K562 (cell line): ENCODE measurements at regions not wholly inside any gene's neighbourhood (a gene's known extent, or its start where the extent isn't known, plus 50 kb on each side); places are given as distances from the start of the nearest gene placed in this dataset.

ENCODE experiments used
- CEBPB ChIP-seq: fragments of 450-650 bp; IDR thresholded peaks from 2 replicates; pipeline ENCODE4 v1.6.1; 2016; ENCODE audit warnings: missing genetic modification characterization, missing compliant biosample characterization
- GTF3C2 ChIP-seq: IDR thresholded peaks from 3 replicates; pipeline ENCODE4 v1.6.1; 2011; ENCODE audit warnings: borderline replicate concordance, mild to moderate bottlenecking, moderate library complexity; ENCODE audit not compliant: insufficient read length; ENCODE audit errors: extremely low read depth
- HDAC3 ChIP-seq: fragments of 450-650 bp; IDR thresholded peaks from 2 replicates; pipeline ENCODE4 v1.6.1; 2018; ENCODE audit warnings: borderline replicate concordance, mild to moderate bottlenecking, moderate library complexity; ENCODE audit not compliant: partially characterized antibody
- HMG20B ChIP-seq: fragments of 250-450 bp; sonication (Bioruptor Pico); IDR thresholded peaks from 2 replicates; pipeline ENCODE4 v1.5.0; 2021; ENCODE audit warnings: mild to moderate bottlenecking
- ILK ChIP-seq: fragments of 450-650 bp; IDR thresholded peaks from 2 replicates; pipeline ENCODE4 v1.6.1; 2016; ENCODE audit warnings: missing genetic modification characterization, low read depth, mild to moderate bottlenecking, missing compliant biosample characterization, moderate library complexity, borderline replicate concordance
- KLF1 ChIP-seq: fragments of 450-650 bp; IDR thresholded peaks from 2 replicates; pipeline ENCODE4 v1.6.1; 2016; ENCODE audit warnings: missing genetic modification characterization, missing compliant biosample characterization
- MCM2 ChIP-seq: fragments of 450-650 bp; IDR thresholded peaks from 2 replicates; pipeline ENCODE4 v1.6.1; 2017; ENCODE audit warnings: low read depth, mild to moderate bottlenecking
- NFXL1 ChIP-seq: fragments of 450-650 bp; formaldehyde crosslinking; IDR thresholded peaks from 2 replicates; pipeline ENCODE4 v1.4.0; 2021; ENCODE audit warnings: mild to moderate bottlenecking
- PHTF2 ChIP-seq: fragments of 250-450 bp; sonication (Bioruptor Pico); IDR thresholded peaks from 2 replicates; pipeline ENCODE4 v1.5.0; 2021; ENCODE audit warnings: mild to moderate bottlenecking
- RB1 ChIP-seq: fragments of 450-650 bp; IDR thresholded peaks from 2 replicates; pipeline ENCODE4 v1.6.1; 2017; ENCODE audit warnings: low read depth, mild to moderate bottlenecking
- RBM15 ChIP-seq: fragments of 200-400 bp; formaldehyde crosslinking; IDR thresholded peaks from 2 replicates; pipeline ENCODE4 v1.6.1; 2018; ENCODE audit warnings: mild to moderate bottlenecking, low read length, moderate library complexity; ENCODE audit not compliant: insufficient read depth
- SUPT5H ChIP-seq: fragments of 450-650 bp; IDR thresholded peaks from 2 replicates; pipeline ENCODE4 v1.6.1; 2016
- ZNF354B ChIP-seq: fragments of 250-450 bp; sonication (Bioruptor Pico); IDR thresholded peaks from 2 replicates; pipeline ENCODE4 v1.4.0; 2020
- ZNF583 ChIP-seq: fragments of 250-450 bp; sonication (Bioruptor Pico); IDR thresholded peaks from 2 replicates; pipeline ENCODE4 v1.4.0; 2020
- ZNF592 ChIP-seq: fragments of 450-650 bp; IDR thresholded peaks from 2 replicates; pipeline ENCODE4 v1.6.1; 2017; ENCODE audit warnings: antibody characterized with exemption, mild to moderate bottlenecking
- TF ChIP-seq, protein P1 (sequence below): sonication (generic); IDR thresholded peaks from 2 replicates; pipeline ENCODE4 v1.6.1; 2016
- TF ChIP-seq, protein P2 (sequence below), 2 experiments: fragments of 450-650 bp; conservative IDR thresholded peaks; 2 replicates each; pipeline ENCODE4 v1.6.1; 2017; ENCODE audit warnings: mild to moderate bottlenecking in 2 of 2, moderate library complexity in 2 of 2
- TF ChIP-seq, protein P3 (sequence below), 2 experiments: fragments of 450-650 bp; IDR thresholded peaks; 2 replicates each; pipeline ENCODE4 v1.6.1; 2016

DNA sequence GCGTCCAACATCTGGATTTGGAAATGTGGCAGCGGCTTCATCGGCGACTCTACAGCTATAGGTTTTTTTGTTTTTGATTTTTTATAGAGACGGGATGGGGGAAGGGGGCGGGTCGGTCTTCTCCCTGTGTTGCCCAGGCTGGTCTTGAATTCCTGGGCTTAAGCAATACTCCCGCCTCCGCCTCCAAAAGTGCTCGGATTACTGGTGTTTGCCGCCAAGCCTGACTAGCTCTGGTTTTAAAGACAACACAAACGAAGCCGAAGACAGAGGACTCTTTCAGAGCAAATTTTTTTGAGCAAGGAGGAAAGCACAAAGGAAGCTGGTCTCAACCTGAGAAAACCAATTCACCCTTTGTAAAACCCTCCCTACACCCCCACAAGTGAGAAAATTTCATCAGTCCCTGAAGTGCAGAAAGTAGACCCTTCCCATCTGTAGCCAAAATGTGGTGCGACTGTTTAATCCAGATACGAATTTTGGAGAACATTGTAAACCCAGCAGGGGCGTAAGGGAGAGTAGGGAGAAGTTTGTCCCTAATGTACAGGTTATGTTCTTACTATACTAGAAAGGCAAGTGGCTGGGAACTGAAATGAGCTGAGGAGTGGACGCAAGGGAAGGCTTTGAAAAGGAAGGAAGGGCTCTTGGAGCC, 185.9 kb downstream of the TRIM27 start (continued):
- TF ChIP-seq ZNF592 (no peak), NFXL1 (CRISPR knock-in tag) (no peak), HMG20B (no peak), ZNF354B (no peak), RB1 (0 out of 2 replicates have a peak, but pooled peaks have one; percentile 12), SUPT5H (no peak), ILK (tag) (no peak), PHTF2 (no peak), HDAC3 (no peak), KLF1 (tag) (no peak), RBM15 (no peak), GTF3C2 (no peak), CEBPB (tag) (peak; percentile 66), MCM2 (no peak), ZNF583 (CRISPR knock-in tag) (0 out of 2 replicates have a peak, but pooled peaks have one; percentile 19)
- TF ChIP-seq, protein P1, sequence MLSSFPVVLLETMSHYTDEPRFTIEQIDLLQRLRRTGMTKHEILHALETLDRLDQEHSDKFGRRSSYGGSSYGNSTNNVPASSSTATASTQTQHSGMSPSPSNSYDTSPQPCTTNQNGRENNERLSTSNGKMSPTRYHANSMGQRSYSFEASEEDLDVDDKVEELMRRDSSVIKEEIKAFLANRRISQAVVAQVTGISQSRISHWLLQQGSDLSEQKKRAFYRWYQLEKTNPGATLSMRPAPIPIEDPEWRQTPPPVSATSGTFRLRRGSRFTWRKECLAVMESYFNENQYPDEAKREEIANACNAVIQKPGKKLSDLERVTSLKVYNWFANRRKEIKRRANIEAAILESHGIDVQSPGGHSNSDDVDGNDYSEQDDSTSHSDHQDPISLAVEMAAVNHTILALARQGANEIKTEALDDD: peak; percentile 50
- TF ChIP-seq, protein P2, sequence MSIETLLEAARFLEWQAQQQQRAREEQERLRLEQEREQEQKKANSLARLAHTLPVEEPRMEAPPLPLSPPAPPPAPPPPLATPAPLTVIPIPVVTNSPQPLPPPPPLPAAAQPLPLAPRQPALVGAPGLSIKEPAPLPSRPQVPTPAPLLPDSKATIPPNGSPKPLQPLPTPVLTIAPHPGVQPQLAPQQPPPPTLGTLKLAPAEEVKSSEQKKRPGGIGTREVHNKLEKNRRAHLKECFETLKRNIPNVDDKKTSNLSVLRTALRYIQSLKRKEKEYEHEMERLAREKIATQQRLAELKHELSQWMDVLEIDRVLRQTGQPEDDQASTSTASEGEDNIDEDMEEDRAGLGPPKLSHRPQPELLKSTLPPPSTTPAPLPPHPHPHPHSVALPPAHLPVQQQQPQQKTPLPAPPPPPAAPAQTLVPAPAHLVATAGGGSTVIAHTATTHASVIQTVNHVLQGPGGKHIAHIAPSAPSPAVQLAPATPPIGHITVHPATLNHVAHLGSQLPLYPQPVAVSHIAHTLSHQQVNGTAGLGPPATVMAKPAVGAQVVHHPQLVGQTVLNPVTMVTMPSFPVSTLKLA (conservative IDR thresholded peaks at IDR 0.05): 0 out of 4 replicates have a peak, but pooled peaks of 1 of the 2 experiments have one; percentile 23
- TF ChIP-seq, protein P3, sequence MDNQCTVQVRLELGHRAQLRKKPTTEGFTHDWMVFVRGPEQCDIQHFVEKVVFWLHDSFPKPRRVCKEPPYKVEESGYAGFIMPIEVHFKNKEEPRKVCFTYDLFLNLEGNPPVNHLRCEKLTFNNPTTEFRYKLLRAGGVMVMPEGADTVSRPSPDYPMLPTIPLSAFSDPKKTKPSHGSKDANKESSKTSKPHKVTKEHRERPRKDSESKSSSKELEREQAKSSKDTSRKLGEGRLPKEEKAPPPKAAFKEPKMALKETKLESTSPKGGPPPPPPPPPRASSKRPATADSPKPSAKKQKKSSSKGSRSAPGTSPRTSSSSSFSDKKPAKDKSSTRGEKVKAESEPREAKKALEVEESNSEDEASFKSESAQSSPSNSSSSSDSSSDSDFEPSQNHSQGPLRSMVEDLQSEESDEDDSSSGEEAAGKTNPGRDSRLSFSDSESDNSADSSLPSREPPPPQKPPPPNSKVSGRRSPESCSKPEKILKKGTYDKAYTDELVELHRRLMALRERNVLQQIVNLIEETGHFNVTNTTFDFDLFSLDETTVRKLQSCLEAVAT (IDR thresholded peaks at IDR 0.05): peak in 1 of 2 experiments; percentile 18; a peak in 1 of 4 replicates
